Stimulated activated CD8-positive, alpha-beta memory T cell treated with anti-CD3 and anti-CD28 coated beads, Interleukin-4, amount 100 ng/mL, for 1 hour (primary cell): ENCODE measurements at regions not wholly inside any gene's neighbourhood (a gene's known extent, or its start where the extent isn't known, plus 50 kb on each side); places are given as distances from the start of the nearest gene placed in this dataset.

Experiments used
- DNase-seq, 2 donors: peaks; one replicate each; pipeline ENCODE4 v3.0.0-alpha.2; 2020; ENCODE audit warnings: low read depth in 2 of 2, low spot score in 1 of 2

GRCh38 chr22:49551446-49551845 is 276.2 kb downstream of the BRD1 start:
- DNase-seq: no peak

- DNase-seq: no peak
These were observed 276.8 kb downstream of the BRD1 start for GRCh38 chr22:49550766-49551362.

GRCh38 chr22:49550141-49550430 is 277.6 kb downstream of the BRD1 start:
- no peak for DNase-seq

GRCh38 chr22:49549256-49550140 is 278.2 kb downstream of the BRD1 start:
- no peak for DNase-seq

- DNase-seq: no peak
These were observed 279.1 kb downstream of the BRD1 start for GRCh38 chr22:49548356-49549202.

GRCh38 chr22:49547751-49548239 is 279.9 kb downstream of the BRD1 start:
- DNase-seq: no peak

- no peak for DNase-seq
These were observed 280.7 kb downstream of the BRD1 start for GRCh38 chr22:49546811-49547585.

GRCh38 chr22:49545606-49546005 is 282.1 kb downstream of the BRD1 start:
- DNase-seq: no peak

- DNase-seq: no peak
These were observed 283.4 kb downstream of the BRD1 start for GRCh38 chr22:49544286-49544685.

GRCh38 chr22:49543876-49544275 is 283.8 kb downstream of the BRD1 start:
- DNase-seq: no peak

- DNase-seq: no peak
These were observed 285.9 kb downstream of the BRD1 start for GRCh38 chr22:49541693-49542230.

GRCh38 chr22:49540913-49541692 is 286.6 kb downstream of the BRD1 start:
- no peak for DNase-seq

GRCh38 chr22:49540084-49540912 is 287.4 kb downstream of the BRD1 start:
- no peak for DNase-seq

GRCh38 chr22:49538006-49538405 is 289.7 kb downstream of the BRD1 start:
- no peak for DNase-seq

- no peak for DNase-seq
These were observed 291.0 kb downstream of the BRD1 start for GRCh38 chr22:49536571-49537131.

GRCh38 chr22:49535527-49536125 is 292.0 kb downstream of the BRD1 start:
- no peak for DNase-seq

GRCh38 chr22:49535126-49535525 is 292.5 kb downstream of the BRD1 start:
- DNase-seq: no peak

GRCh38 chr22:49534386-49534785 is 293.3 kb downstream of the BRD1 start:
- DNase-seq: no peak
